HL-60 (cell line): ENCODE measurements at regions not wholly inside any gene's neighbourhood (a gene's known extent, or its start where the extent isn't known, plus 50 kb on each side); places are given as distances from the start of the nearest gene placed in this dataset.

ENCODE experiments used
- CTCF ChIP-seq: IDR thresholded peaks from one replicate; pipeline ENCODE4 v1.5.1; 2011; ENCODE audit warnings: low read length, control low read depth, inconsistent platforms; ENCODE audit not compliant: insufficient read depth
- GABPA ChIP-seq: IDR thresholded peaks from 2 replicates; pipeline ENCODE4 v1.6.1; 2012; ENCODE audit warnings: low read depth
- REST ChIP-seq: IDR thresholded peaks from 2 replicates; pipeline ENCODE4 v1.6.1; 2012; ENCODE audit warnings: low read depth; ENCODE audit not compliant: insufficient replicate concordance
- SPI1 ChIP-seq: IDR thresholded peaks from 2 replicates; pipeline ENCODE4 v1.6.1; 2012; ENCODE audit warnings: low read depth, mild to moderate bottlenecking, borderline replicate concordance

DNA sequence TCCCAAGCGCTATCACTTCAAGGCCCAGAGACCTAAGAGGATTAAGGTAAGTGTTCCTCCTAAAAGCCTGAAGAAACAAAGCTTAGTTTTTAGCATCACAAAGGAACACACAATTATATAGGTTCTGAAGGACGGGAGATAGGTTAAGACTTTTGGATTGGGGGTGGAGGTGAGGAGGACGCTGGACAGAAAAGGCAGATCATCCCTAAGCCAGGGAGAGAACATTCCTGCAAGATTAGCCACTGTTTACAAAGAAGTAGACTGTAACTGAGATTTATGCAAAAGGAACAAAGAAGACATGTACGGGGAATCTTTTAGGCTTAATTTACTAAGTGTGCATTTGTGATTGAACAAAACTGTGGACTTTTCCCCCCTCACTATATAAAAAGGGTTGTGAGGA lies 184.1 kb upstream of the IRX5 start:
- no peak for TF ChIP-seq GABPA
- TF ChIP-seq REST, result no peak
- no peak for TF ChIP-seq CTCF
- no peak for TF ChIP-seq SPI1
